Esophagus squamous epithelium (tissue), 5 donors: ENCODE measurements at regions not wholly inside any gene's neighbourhood (a gene's known extent, or its start where the extent isn't known, plus 50 kb on each side); places are given as distances from the start of the nearest gene placed in this dataset.
A peak's percentile ranks its signal among the peaks of the same experiment; 100 is the strongest.

Source experiments
- DNase-seq: peaks from one replicate; lab custom pipeline; 2025; lab: John Stamatoyannopoulos, UW
- H3K27ac ChIP-seq, 4 donors: fragments of 200-600 bp; sonication (generic); one replicate each; pipeline ENCODE4 v1.5.1; 2016 to 2019; ENCODE audit warnings: mild to moderate bottlenecking in 1 of 4
- H3K27me3 ChIP-seq, 4 donors: fragments of 200-600 bp; sonication (generic); 1 replicate in 3 of 4; 2 replicates in 1 of 4; pipeline versions ENCODE4 v1.5.1 to v1.6.0; 2017 to 2021; ENCODE audit warnings: antibody characterized with exemption in 1 of 4
- H3K36me3 ChIP-seq, 3 donors: fragments of 200-600 bp; sonication (generic); one replicate each; pipeline ENCODE4 v1.5.1; 2016 to 2019
- H3K4me1 ChIP-seq, 3 donors: fragments of 200-600 bp; sonication (generic); one replicate each; pipeline ENCODE4 v1.5.1; 2017 to 2019
- H3K4me3 ChIP-seq, 4 donors: fragments of 200-600 bp; sonication (generic); 1 replicate in 3 of 4; 2 replicates in 1 of 4; pipeline ENCODE4 v1.5.1; 2016 to 2019; ENCODE audit warnings: mild to moderate bottlenecking in 2 of 4, moderate library complexity in 1 of 4
- H3K9me3 ChIP-seq, 3 donors: fragments of 200-600 bp; sonication (generic); one replicate each; pipeline ENCODE4 v1.5.1; 2016 to 2019
- POLR2A ChIP-seq, 4 donors: fragments of 450-650 bp; IDR thresholded peaks; one replicate each; pipeline ENCODE4 v1.6.1; 2017; ENCODE audit warnings: antibody characterized with exemption in 4 of 4, mild to moderate bottlenecking in 4 of 4, moderate library complexity in 3 of 4
- WGBS, 2 donors: methylation state at CpG; one replicate each; pipeline ENCODE4 v1.1.5; 2018; 5-methylcytosine and 5-hydroxymethylcytosine counted together
- intact Hi-C: fragments of 100-400 bp; cut with DNase I; formaldehyde crosslinking; loops from one replicate; pipeline ENCODE4 v1.15.0; 2022
- TF ChIP-seq, protein P1 (sequence below), 6 experiments: fragments of 450-650 bp in 4 of 6; fragments of 200-600 bp in 2 of 6; sonication (generic) in 2 of 6; IDR thresholded peaks; one replicate each; pipeline ENCODE4 v1.5.1; 2016 to 2019; ENCODE audit warnings: antibody characterized with exemption in 6 of 6, mild to moderate bottlenecking in 4 of 6, moderate library complexity in 4 of 6
- donor health status: DM: yes; HTN: yes; CAD: no.

DNA sequence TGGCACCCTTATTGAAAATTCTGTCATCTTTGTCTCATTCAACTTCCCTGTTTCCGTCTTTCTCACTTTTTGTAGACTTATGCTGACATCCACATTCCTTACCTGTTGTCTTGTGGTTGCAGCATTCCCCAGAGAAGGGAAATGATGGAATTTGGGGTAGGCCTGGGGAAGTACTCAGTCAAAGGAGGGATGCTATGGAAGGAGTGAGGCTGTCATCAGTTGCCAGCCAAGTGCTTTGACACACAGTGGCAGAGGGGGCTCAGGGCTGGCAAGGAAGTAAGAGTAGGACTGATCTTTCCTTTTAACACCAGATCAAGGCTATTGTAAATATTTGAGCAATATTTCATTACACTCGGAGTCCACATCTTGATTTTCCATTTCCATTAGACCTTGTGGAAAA lies 64.4 kb downstream of the RPLP1 start:
- H3K36me3 ChIP-seq = no peaks in the 10 kb centered on the region
- peaks cover 0 to 79% (median 0%) of the 10 kb centered on the region in 4 donors for H3K27me3 ChIP-seq
- 69 to 79% methylated on average over 2 of the region's 2 CpGs for WGBS, 2 donors
- H3K4me1 ChIP-seq = no peaks in the 10 kb centered on the region
- intact Hi-C loops = no loop called here
- no peaks in the 10 kb centered on the region for H3K9me3 ChIP-seq
- DNase-seq = no peak
- H3K4me3 ChIP-seq = no peak overlapping the region
- H3K27ac ChIP-seq = no peak overlapping the region
- TF ChIP-seq, protein P1, sequence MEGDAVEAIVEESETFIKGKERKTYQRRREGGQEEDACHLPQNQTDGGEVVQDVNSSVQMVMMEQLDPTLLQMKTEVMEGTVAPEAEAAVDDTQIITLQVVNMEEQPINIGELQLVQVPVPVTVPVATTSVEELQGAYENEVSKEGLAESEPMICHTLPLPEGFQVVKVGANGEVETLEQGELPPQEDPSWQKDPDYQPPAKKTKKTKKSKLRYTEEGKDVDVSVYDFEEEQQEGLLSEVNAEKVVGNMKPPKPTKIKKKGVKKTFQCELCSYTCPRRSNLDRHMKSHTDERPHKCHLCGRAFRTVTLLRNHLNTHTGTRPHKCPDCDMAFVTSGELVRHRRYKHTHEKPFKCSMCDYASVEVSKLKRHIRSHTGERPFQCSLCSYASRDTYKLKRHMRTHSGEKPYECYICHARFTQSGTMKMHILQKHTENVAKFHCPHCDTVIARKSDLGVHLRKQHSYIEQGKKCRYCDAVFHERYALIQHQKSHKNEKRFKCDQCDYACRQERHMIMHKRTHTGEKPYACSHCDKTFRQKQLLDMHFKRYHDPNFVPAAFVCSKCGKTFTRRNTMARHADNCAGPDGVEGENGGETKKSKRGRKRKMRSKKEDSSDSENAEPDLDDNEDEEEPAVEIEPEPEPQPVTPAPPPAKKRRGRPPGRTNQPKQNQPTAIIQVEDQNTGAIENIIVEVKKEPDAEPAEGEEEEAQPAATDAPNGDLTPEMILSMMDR (IDR thresholded peaks at IDR 0.05) = no peak
- TF ChIP-seq POLR2A (IDR thresholded peaks at IDR 0.05) = no peak

DNA sequence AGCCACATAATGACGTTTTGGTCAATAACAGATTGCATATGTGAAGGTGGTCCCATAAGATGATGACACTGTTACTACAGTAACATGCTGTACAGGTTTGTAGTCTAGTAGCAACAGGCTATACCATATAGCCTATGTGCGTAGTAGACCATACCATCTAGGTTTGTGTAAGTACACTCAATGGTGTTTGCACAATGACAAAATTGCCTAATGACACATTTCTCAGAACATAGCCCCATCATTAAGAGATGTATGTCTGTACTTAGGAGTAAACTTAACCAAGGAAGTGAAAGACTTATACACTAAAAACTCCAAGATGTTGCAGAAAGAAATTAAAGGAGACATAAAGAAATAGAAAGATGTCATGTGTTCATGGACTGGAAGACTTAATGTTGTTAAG lies 66.2 kb downstream of the RPLP1 start:
- Histone ChIP-seq H3K4me3 (no peak overlapping the region), H3K27me3 (peaks cover 0 to 70% (median 0%) of the 10 kb centered on the region in 4 donors), H3K9me3 (no peaks in the 10 kb centered on the region), H3K36me3 (no peaks in the 10 kb centered on the region), H3K4me1 (no peaks in the 10 kb centered on the region), H3K27ac (no peak overlapping the region)
- 64 to 74% methylated on average over 2 of the region's 2 CpGs for WGBS, 2 donors
- intact Hi-C loops = no loop called here
- DNase-seq = no peak
- TF ChIP-seq, protein P1 (IDR thresholded peaks at IDR 0.05) = no peak
- TF ChIP-seq POLR2A (IDR thresholded peaks at IDR 0.05) = no peak

DNA sequence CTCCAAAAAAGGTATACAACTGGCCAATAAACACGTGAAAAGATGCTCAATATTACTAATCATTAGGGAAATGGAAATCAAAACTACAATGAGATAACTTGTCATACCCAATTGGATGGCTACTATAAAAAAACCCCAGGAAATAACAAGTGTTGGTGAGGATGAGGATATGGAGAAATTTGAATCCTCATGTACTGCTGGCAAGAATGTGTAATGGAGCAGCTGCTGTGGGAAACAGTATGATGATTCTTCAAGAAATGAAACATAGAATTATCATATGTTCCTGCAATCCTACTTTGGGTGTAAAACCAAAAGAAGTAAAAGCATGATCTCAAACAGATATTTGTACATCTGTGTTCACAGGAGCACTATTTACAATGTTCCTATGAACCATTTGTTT lies 67.4 kb downstream of the RPLP1 start:
- H3K4me3 ChIP-seq = no peak overlapping the region
- H3K27me3 ChIP-seq = peaks cover 0 to 68% (median 0%) of the 10 kb centered on the region in 4 donors
- H3K27ac ChIP-seq = no peak overlapping the region
- intact Hi-C loops = no loop called here
- H3K4me1 ChIP-seq = no peaks in the 10 kb centered on the region
- H3K36me3 ChIP-seq = no peaks in the 10 kb centered on the region
- TF ChIP-seq, protein P1 (IDR thresholded peaks at IDR 0.05) = no peak
- TF ChIP-seq POLR2A (IDR thresholded peaks at IDR 0.05) = no peak
- no peak for DNase-seq
- 39 to 48% methylated on average over 1 of the region's 1 CpG for WGBS, 2 donors
- H3K9me3 ChIP-seq = no peaks in the 10 kb centered on the region

DNA sequence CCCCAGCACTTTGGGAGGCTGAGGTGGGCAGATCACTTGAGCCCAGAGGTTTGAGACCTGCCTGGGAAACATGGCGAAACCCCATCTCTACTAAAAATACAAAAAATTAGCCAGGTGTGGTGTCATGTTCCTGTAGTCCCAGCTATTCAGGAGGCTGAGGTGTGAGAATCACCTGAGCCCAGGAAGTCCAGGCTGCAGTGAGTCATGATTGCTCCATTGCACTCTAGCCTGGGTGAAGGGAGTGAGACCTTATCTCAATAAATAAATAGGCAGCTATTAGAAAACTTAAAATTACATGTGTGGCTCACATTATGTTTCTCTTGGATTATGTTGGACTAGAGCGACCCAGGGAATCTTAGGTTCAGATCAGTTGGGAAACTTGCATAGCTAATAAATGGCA lies 69.7 kb downstream of the RPLP1 start:
- H3K4me1 ChIP-seq = no peaks in the 10 kb centered on the region
- H3K36me3 ChIP-seq = no peaks in the 10 kb centered on the region
- intact Hi-C loops = no loop called here
- no peak overlapping the region for H3K4me3 ChIP-seq
- H3K27me3 ChIP-seq = peaks cover 0 to 67% (median 0%) of the 10 kb centered on the region in 4 donors
- 85 to 97% methylated on average over 2 of the region's 2 CpGs for WGBS, 2 donors
- no peak for TF ChIP-seq POLR2A (IDR thresholded peaks at IDR 0.05)
- TF ChIP-seq, protein P1 (IDR thresholded peaks at IDR 0.05) = no peak
- no peak overlapping the region for H3K27ac ChIP-seq
- no peak for DNase-seq
- H3K9me3 ChIP-seq = no peaks in the 10 kb centered on the region

DNA sequence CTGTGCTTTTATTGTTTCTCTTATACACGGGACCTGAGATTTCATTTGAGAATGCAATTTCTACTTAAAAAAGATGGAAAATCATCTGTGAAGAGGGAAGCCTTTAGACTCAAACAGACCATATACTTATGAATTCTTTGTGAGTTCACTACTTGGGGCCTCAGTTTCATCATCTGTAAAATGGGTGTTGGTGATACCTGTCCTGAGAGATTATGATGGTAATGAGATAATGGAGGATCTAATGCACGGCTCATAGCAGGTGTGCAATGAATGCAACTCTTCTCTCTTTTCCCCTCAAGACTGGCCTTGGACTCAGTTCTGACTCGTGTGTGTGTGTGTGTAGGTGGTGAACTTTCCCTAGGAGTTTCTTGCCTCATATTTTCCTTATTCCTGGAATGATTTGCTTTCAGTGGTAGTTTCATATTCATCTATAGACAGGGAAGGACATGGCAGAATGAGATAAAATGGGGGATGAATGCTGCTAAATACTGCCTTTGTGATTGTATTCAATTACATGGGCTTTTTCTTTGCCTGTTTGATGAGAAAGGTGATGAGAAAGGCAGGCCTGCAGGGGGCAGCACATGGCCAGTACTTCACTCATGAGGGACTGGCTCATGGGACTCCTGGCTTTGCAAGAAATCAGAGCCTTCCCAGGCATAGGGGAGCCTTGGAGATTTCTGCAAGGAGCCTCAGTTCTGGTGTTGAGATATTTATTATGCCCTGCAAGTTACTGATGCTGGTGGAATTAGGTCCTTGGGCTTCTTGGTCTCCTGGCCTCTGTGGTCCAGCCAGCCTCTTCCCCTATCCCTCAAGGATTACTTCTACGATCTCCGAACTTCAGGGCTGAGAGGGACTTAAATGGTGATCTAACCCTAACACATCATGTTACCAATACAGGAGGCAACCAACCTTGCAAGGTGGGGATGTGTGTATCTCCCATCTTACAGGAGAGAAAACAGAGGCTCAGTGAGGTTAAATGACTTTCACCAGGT lies 70.7 kb downstream of the RPLP1 start:
- no peak for DNase-seq
- TF ChIP-seq POLR2A (IDR thresholded peaks at IDR 0.05) = no peak
- TF ChIP-seq, protein P1 (IDR thresholded peaks at IDR 0.05) = peak; percentile 50 to 76 (median 64)
- H3K27ac ChIP-seq = no peak overlapping the region
- H3K27me3 ChIP-seq = peaks cover 0 to 68% (median 0%) of the 10 kb centered on the region in 4 donors
- no peaks in the 10 kb centered on the region for H3K36me3 ChIP-seq
- no peaks in the 10 kb centered on the region for H3K4me1 ChIP-seq
- WGBS, 2 donors = 53 to 78% methylated on average over 3 to 5 of the region's 5 CpGs
- no peak overlapping the region for H3K4me3 ChIP-seq
- intact Hi-C loops = no loop called here
- H3K9me3 ChIP-seq = no peaks in the 10 kb centered on the region
